GM12878 (cell line): ENCODE measurements at regions not wholly inside any gene's neighbourhood (a gene's known extent, or its start where the extent isn't known, plus 50 kb on each side); places are given as distances from the start of the nearest gene placed in this dataset.

Source experiments
- ATAC-seq: fragments of 200-7000 bp; cut with Tn5 transposase; 3 replicates; pipeline ENCODE4 v1.9.1; 2020; ENCODE audit warnings: mild to moderate bottlenecking, moderate library complexity
- BruUV-seq: library from RNA; stranded (reverse); fragments of 400-500 nt; replicated peaks from 2 replicates; lab custom pipeline; 2021; lab: Mats Ljungman, UMichigan
- CTCF ChIA-PET: fragments of 300-600 bp; sonication (Branson Sonifier 250); formaldehyde crosslinking; extraction: SDS; loops from one replicate; lab custom pipeline; 2021; ENCODE audit warnings: inconsistent platforms; lab: Yijun Ruan, JAX
- POLR2A ChIA-PET: fragments of 350-600 bp; formaldehyde crosslinking; extraction: SDS; loops from one replicate; lab custom pipeline; 2021; ENCODE audit warnings: inconsistent platforms; lab: Charles Lee
- RAD21 ChIA-PET: fragments of 300-600 bp; sonication (Branson Sonifier 250); formaldehyde crosslinking; loops from one replicate; lab custom pipeline; 2023; ENCODE audit warnings: antibody characterized with exemption; ENCODE audit not compliant: unreplicated experiment; lab: Charles Lee
- SMC1A ChIA-PET: fragments of 300-600 bp; sonication (Branson Sonifier 250); formaldehyde crosslinking; loops from one replicate; lab custom pipeline; 2023; ENCODE audit not compliant: unreplicated experiment, uncharacterized antibody; lab: Charles Lee
- DNase-seq: peaks from one replicate; pipeline ENCODE4 v3.0.0-alpha.2; 2011; ENCODE audit warnings: low read depth, low spot score
- FAIRE-seq: peaks from 3 replicates; lab custom pipeline; 2011; peaks lifted over from hg19 to GRCh38; lab: Jason Lieb, UNC
- H2AFZ ChIP-seq: 2 replicates; pipeline ENCODE4 v1.6.0; 2011; ENCODE audit warnings: low read depth, low read length, control low read depth; ENCODE audit not compliant: control insufficient read depth
- H3K27ac ChIP-seq: 2 replicates; pipeline ENCODE4 v1.5.1; 2011; ENCODE audit warnings: control low read depth; ENCODE audit not compliant: control insufficient read depth, insufficient read depth
- H3K27me3 ChIP-seq, 2 experiments: replicated peaks in 1 of 2; 2 replicates each; pipeline versions ENCODE4 v1.6.0 to v1.6.1; 2011; ENCODE audit warnings: low read length in 1 of 2; ENCODE audit not compliant: control insufficient read depth in 2 of 2, insufficient read depth in 2 of 2
- H3K36me3 ChIP-seq, 2 experiments: 2 replicates each; pipeline ENCODE4 v1.5.1; 2011; ENCODE audit warnings: low read length in 1 of 2; ENCODE audit not compliant: control insufficient read depth in 2 of 2, insufficient read depth in 2 of 2
- H3K4me1 ChIP-seq: 2 replicates; pipeline ENCODE4 v1.6.1; 2011; ENCODE audit warnings: mild to moderate bottlenecking, low read length, moderate library complexity, mixed read lengths; ENCODE audit not compliant: control insufficient read depth, insufficient read depth
- H3K4me2 ChIP-seq: 2 replicates; pipeline ENCODE4 v1.6.0; 2011; ENCODE audit warnings: control low read depth; ENCODE audit not compliant: control insufficient read depth, insufficient read depth
- H3K4me3 ChIP-seq: fragments of 200-600 bp; sonication (generic); 2 replicates; pipeline ENCODE4 v1.5.1; 2016
- H3K79me2 ChIP-seq: 2 replicates; pipeline ENCODE4 v1.6.0; 2011; ENCODE audit warnings: low read length; ENCODE audit not compliant: control insufficient read depth, insufficient read depth
- H3K9ac ChIP-seq: 2 replicates; pipeline ENCODE4 v1.8.0; 2011; ENCODE audit warnings: low read length, control low read depth, mixed read lengths; ENCODE audit not compliant: control insufficient read depth, insufficient read depth
- H3K9me3 ChIP-seq: replicated peaks from 3 replicates; pipeline ENCODE4 v1.5.1; 2011; ENCODE audit warnings: mild to moderate bottlenecking, low read length; ENCODE audit not compliant: control insufficient read depth, insufficient read depth
- H4K20me1 ChIP-seq: 2 replicates; pipeline ENCODE4 v1.6.0; 2011; ENCODE audit not compliant: control insufficient read depth, insufficient read depth
- ASH2L ChIP-seq: fragments of 300-600, 200-600 bp; sonication (generic); IDR thresholded peaks from 2 replicates; pipeline ENCODE4 v1.6.1; 2017; ENCODE audit warnings: low read depth, mild to moderate bottlenecking, borderline replicate concordance
- CREB1 ChIP-seq: IDR thresholded peaks from 2 replicates; pipeline ENCODE4 v1.6.1; 2012; ENCODE audit warnings: low read depth, mild to moderate bottlenecking, inconsistent platforms
- DPF2 ChIP-seq: fragments of 450-650 bp; IDR thresholded peaks from 2 replicates; pipeline ENCODE4 v1.6.1; 2017; ENCODE audit warnings: mild to moderate bottlenecking
- NR2C2 ChIP-seq: IDR thresholded peaks from 2 replicates; pipeline ENCODE4 v1.6.1; 2011; ENCODE audit warnings: borderline replicate concordance, low read depth; ENCODE audit not compliant: control insufficient read depth, insufficient read length
- PAX5 ChIP-seq: IDR thresholded peaks from 2 replicates; pipeline ENCODE4 v1.6.1; 2011; ENCODE audit warnings: low read depth, low read length, borderline replicate concordance
- RELB ChIP-seq: fragments of 450-650 bp; IDR thresholded peaks from 2 replicates; pipeline ENCODE4 v1.6.1; 2017; ENCODE audit warnings: low read depth, mild to moderate bottlenecking, moderate library complexity
- RUNX3 ChIP-seq: IDR thresholded peaks from 2 replicates; pipeline ENCODE4 v1.6.1; 2012; ENCODE audit warnings: low read length, inconsistent platforms
- SIX5 ChIP-seq: IDR thresholded peaks from 2 replicates; pipeline ENCODE4 v1.6.1; 2011; ENCODE audit warnings: mild to moderate bottlenecking, low read depth, low read length, moderate library complexity; ENCODE audit not compliant: severe bottlenecking
- WGBS: methylation state at CpG from one replicate; pipeline ENCODE4 v1.1.6; 2016; ENCODE audit warnings: low lambda C conversion rate; ENCODE audit not compliant: insufficient replicate concordance, insufficient coverage; ENCODE audit errors: missing lambda C conversion rate; 5-methylcytosine and 5-hydroxymethylcytosine counted together
- in situ Hi-C: fragments of 300-500 bp; cut with MboI; formaldehyde crosslinking; loops from 9 replicates; pipeline ENCODE4 v1.14.3; 2018; ENCODE audit warnings: mixed read lengths
- intact Hi-C: fragments of 100-400 bp; cut with micrococcal nuclease; formaldehyde crosslinking; loops from one replicate; pipeline ENCODE4 v1.14.2; 2022; ENCODE audit not compliant: unreplicated experiment
- TF ChIP-seq, protein P1 (sequence below): fragments of 450-650 bp; IDR thresholded peaks from 2 replicates; pipeline ENCODE4 v1.6.1; 2016; ENCODE audit warnings: mild to moderate bottlenecking

DNA sequence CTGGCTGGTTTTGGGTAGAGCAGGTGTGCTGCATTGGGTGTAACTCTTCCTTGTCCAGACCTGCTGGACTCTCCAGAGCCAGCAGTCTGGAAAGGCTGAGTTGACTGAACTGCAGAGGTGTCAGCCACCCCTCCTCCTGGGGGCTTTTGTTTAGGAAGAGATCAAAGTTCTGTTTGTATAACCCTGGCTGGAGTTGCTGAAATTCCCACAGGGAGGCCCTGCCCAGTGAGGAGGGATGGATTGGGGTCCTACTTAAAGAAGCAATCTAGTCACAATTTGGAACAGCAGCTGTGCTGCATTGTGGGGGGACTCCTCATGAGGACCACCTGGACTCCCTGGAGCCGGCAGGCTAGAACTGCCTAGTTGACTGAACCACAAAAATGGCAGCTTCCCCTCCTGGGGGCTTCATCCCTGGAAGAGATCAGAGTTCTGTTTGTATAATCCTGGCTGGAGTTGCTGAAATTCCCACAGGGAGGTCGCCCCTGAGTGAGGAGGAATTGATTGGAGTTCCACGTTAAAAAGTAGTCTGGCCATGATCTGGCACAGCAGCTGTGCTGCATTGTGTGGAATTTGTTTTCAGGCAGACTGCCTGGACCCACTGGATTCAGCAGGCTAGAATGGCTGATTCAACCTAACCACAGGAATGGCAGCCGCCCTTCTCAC is 264.9 kb upstream of the ZC4H2 start:
- no peak overlapping the region for H3K4me3 ChIP-seq

More for the DNA sequence above, 264.9 kb upstream of the ZC4H2 start:
- Histone ChIP-seq H3K9ac (no peak overlapping the region), H3K4me2 (no peak overlapping the region), H3K4me1 (no peaks in the 10 kb centered on the region), H2AFZ (no peak overlapping the region), H3K9me3 (no peaks in the 10 kb centered on the region), H3K36me3 (no peaks in the 10 kb centered on the region), H3K27me3 (no peaks in the 10 kb centered on the region), H4K20me1 (no peaks in the 10 kb centered on the region), H3K79me2 (no peaks in the 10 kb centered on the region), H3K27ac (no peak overlapping the region)
- CTCF ChIA-PET = no interaction called here
- TF ChIP-seq, protein P1, sequence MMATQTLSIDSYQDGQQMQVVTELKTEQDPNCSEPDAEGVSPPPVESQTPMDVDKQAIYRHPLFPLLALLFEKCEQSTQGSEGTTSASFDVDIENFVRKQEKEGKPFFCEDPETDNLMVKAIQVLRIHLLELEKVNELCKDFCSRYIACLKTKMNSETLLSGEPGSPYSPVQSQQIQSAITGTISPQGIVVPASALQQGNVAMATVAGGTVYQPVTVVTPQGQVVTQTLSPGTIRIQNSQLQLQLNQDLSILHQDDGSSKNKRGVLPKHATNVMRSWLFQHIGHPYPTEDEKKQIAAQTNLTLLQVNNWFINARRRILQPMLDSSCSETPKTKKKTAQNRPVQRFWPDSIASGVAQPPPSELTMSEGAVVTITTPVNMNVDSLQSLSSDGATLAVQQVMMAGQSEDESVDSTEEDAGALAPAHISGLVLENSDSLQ = no peak
- TF ChIP-seq NR2C2 (no peak), DPF2 (no peak), RELB (no peak), SIX5 (no peak), CREB1 (no peak), RUNX3 (no peak), PAX5 (no peak), ASH2L (no peak)
- no peak for DNase-seq
- no peak for FAIRE-seq
- no TSS peak for BruUV-seq
- 0% methylated on average over 4 of the region's 4 CpGs for WGBS
- RAD21 ChIA-PET = no interaction called here
- intact Hi-C loops = no loop called here
- SMC1A ChIA-PET = no interaction called here
- POLR2A ChIA-PET = no interaction called here
- in situ Hi-C loops = no loop called here
- no peak for ATAC-seq
